ENCODE measurements at regions not wholly inside any gene's neighbourhood (a gene's known extent, or its start where the extent isn't known, plus 50 kb on each side); places are given as distances from the start of the nearest gene placed in this dataset.
"Not testable (repeated sequence)": the region's sequence is repeated elsewhere in the genome, so short reads cannot be mapped to it uniquely, and the experiment has no call there.

DNA sequence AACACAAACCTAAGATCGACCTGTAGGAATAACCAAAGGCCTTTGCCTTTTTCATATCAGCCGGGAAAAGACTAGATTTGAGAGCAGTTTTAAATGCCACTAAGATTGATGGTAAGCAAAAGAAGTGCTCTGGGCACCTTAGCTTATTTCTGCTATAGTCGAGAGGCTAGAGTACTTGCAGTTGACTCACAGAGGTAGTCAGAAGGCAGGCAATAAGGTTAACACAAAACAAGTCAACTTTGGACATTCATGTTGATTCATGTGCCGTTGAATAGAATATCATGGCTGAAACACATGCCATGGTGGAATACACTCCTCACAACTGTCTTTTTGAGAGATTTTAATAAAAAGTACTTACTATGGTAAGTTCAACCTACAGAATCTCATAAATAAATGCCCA is 507.6 kb downstream of the ZEB2 start:
- no peak for TF ChIP-seq POLR2AphosphoS5 (IDR thresholded peaks at IDR 0.05; ENCODE audit: low read depth, low read length)
- TF ChIP-seq TAF1 (IDR thresholded peaks at IDR 0.05; ENCODE audit: borderline replicate concordance, low read depth, low read length): no peak
- no peak for TF ChIP-seq POLR2A (IDR thresholded peaks at IDR 0.05; ENCODE audit: low read depth, low read length)
- DNase-seq (ENCODE audit: insufficient read length): no peak
- FAIRE-seq: peak; percentile 24

GRCh38 chr2:144011553-144011952 is 508.4 kb downstream of the ZEB2 start:
- FAIRE-seq (no peak), DNase-seq (ENCODE audit: insufficient read length) (no peak)
- TF ChIP-seq TAF1 (IDR thresholded peaks at IDR 0.05; ENCODE audit: borderline replicate concordance, low read depth, low read length) (no peak), POLR2AphosphoS5 (IDR thresholded peaks at IDR 0.05; ENCODE audit: low read depth, low read length) (no peak), POLR2A (IDR thresholded peaks at IDR 0.05; ENCODE audit: low read depth, low read length) (no peak)

DNA sequence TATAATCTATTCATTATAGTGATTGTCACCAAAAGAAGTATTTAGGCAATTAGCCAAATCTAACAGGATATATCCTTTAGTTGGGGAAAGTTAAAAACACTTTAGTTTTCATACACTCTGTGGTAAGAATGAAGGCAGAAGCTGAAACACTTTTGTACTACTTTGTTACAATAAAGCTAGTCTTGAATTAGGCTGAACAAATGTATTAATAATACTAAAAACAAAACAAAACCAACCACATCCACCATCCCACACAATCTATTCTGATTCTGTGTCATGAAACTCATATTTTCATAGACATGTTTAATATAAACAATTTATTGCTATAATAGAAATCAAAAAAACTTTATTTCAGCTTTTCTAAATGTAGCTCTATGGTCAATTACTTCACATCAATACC is 508.8 kb downstream of the ZEB2 start:
- DNase-seq (ENCODE audit: insufficient read length) (no peak), FAIRE-seq (no peak)
- no peak for TF ChIP-seq POLR2A (IDR thresholded peaks at IDR 0.05; ENCODE audit: low read depth, low read length)
- TF ChIP-seq TAF1 (IDR thresholded peaks at IDR 0.05; ENCODE audit: borderline replicate concordance, low read depth, low read length): no peak
- no peak for TF ChIP-seq POLR2AphosphoS5 (IDR thresholded peaks at IDR 0.05; ENCODE audit: low read depth, low read length)

DNA sequence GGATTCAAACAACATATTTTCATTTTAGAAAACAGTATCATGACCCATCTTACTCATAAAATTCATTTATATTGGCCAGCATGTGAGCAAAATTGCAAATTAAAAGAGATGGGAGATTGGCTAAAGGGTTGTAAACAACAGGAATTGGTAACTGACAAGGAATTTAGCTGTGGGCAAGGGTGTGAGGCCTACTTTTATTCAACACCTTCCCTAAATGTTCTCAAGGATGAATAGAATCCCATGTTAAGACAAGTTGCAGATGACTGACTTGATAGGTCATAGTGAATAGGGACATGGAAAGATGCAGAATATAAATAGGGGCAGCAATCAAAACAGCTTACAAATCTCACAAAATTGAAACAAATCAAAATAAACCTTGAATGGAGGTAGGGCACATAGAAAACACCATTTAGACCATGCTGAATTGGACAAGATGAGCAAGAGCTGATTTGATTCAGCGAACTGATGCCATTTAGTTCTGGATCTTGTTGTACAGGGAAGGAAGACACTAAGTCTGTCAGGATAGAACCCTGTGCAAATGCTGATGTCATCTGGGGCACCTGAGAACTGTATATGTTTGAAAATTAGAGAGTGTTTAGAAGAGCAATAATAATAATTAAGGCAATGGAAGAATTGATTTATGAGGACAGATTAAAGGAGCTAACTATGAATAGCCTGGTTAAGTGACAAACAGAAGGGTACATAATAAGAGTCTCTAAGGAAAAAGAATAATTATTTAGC is 509.7 kb downstream of the ZEB2 start:
- FAIRE-seq: no peak

DNA sequence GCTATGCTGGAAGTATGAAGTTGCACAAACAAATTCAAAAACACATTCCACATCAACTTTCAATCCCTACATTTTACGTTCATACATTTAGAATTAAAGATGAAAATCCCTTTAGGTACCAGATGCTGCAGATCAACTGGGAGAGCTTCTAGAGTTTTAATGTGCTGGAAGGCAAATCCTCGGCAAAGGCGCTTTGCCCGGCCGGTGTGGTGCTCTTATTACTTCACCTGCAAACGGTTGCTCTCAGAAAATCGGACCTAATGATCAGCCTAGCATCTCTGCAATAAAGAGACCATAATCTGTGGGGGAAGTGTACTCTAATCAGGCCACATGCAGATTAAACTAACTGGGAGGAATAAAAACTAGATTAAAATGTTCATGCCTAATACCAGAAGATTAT is 513.8 kb downstream of the ZEB2 start:
- TF ChIP-seq POLR2AphosphoS5 (IDR thresholded peaks at IDR 0.05; ENCODE audit: low read depth, low read length) (no peak), POLR2A (IDR thresholded peaks at IDR 0.05; ENCODE audit: low read depth, low read length) (no peak), TAF1 (IDR thresholded peaks at IDR 0.05; ENCODE audit: borderline replicate concordance, low read depth, low read length) (no peak)
- FAIRE-seq (no peak), DNase-seq (ENCODE audit: insufficient read length) (no peak)

More for the DNA sequence above, 509.7 kb downstream of the ZEB2 start:
- no peak for DNase-seq (ENCODE audit: insufficient read length)
- TF ChIP-seq POLR2A (IDR thresholded peaks at IDR 0.05; ENCODE audit: low read depth, low read length): no peak

- no peak for TF ChIP-seq POLR2A (IDR thresholded peaks at IDR 0.05; ENCODE audit: low read depth, low read length)
- TF ChIP-seq POLR2AphosphoS5 (IDR thresholded peaks at IDR 0.05; ENCODE audit: low read depth, low read length): no peak
- no peak for TF ChIP-seq TAF1 (IDR thresholded peaks at IDR 0.05; ENCODE audit: borderline replicate concordance, low read depth, low read length)
- FAIRE-seq (no peak), DNase-seq (ENCODE audit: insufficient read length) (no peak)
Observed at GRCh38 chr2:144004742-144005141, 515.2 kb downstream of the ZEB2 start.

DNA sequence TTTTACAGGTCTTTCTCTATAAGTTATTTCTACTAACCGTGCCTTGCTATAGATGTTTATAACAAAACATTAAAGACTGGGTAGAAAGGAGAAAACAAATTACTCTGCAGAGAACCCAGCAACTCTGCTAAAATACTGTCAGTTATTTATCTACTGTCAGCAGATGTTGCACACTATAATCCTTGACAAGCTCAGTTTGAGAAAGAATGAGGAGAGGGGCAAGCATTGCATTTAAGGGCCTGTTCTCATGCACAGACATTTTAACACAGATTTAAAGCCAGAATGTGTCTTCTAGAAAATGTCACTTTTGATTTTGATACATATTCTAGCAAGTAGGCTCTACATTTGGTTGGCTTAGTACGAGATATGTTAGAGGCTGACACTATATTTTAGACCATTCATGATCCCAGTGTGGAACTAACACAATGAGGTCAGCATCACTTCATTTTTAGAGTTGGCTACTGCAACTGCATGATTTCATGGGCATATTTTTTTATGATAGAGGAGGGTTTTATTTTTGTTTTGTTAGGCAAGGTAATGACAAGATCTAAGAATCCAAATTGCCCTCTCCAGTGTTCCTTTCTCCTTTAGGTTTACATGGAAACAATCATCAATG is 516.4 kb downstream of the ZEB2 start:
- TF ChIP-seq POLR2AphosphoS5 (IDR thresholded peaks at IDR 0.05; ENCODE audit: low read depth, low read length) (no peak), TAF1 (IDR thresholded peaks at IDR 0.05; ENCODE audit: borderline replicate concordance, low read depth, low read length) (no peak), POLR2A (IDR thresholded peaks at IDR 0.05; ENCODE audit: low read depth, low read length) (no peak)
- FAIRE-seq: no peak
- DNase-seq (ENCODE audit: insufficient read length): no peak

- no peak for DNase-seq (ENCODE audit: insufficient read length)
- no peak for FAIRE-seq
- TF ChIP-seq TAF1 (IDR thresholded peaks at IDR 0.05; ENCODE audit: borderline replicate concordance, low read depth, low read length): no peak
- no peak for TF ChIP-seq POLR2AphosphoS5 (IDR thresholded peaks at IDR 0.05; ENCODE audit: low read depth, low read length)
Observed at GRCh38 chr2:143996974-143997373, 522.9 kb downstream of the ZEB2 start.

DNA sequence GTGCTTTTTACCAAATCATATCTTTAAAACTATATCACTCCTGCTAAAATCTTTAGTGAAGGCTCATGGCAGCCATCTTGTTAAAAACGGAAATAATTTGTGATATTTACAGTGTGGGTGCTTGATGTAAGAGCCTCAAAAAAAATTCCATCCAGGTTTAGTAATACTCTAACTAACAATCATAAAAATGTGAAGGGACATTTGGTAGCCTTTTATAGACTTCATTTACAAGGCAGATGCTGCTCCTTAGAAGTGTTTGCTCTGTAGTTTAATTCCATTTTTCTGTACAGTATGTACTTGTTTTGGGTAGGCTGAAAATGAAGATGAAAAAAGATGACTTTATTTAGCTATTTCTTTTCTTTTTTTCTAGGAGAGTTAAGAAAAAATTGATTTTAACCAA is 525.0 kb downstream of the ZEB2 start:
- FAIRE-seq (no peak), DNase-seq (ENCODE audit: insufficient read length) (no peak)
- TF ChIP-seq TAF1 (IDR thresholded peaks at IDR 0.05; ENCODE audit: borderline replicate concordance, low read depth, low read length): no peak
- TF ChIP-seq POLR2A (IDR thresholded peaks at IDR 0.05; ENCODE audit: low read depth, low read length): no peak
- no peak for TF ChIP-seq POLR2AphosphoS5 (IDR thresholded peaks at IDR 0.05; ENCODE audit: low read depth, low read length)

DNA sequence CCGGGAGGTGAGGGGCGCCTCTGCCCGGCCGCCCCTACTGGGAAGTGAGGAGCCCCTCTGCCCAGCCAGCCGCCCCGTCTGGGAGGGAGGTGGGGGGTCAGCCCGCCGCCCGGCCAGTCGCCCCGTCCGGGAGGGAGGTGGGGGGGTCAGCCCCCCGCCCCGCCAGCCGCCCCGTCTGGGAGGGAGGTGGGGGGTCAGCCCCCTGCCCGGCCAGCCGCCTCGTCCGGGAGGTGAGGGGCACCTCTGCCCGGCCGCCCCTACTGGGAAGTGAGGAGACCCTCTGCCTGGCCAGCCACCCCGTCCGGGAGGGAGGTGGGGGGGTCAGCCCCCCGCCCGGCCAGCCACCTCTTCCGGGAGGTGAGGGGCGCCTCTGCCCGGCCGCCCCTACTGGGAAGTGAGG is 528.3 kb downstream of the ZEB2 start:
- not testable (repeated sequence) for FAIRE-seq; DNase-seq (ENCODE audit: insufficient read length)

DNA sequence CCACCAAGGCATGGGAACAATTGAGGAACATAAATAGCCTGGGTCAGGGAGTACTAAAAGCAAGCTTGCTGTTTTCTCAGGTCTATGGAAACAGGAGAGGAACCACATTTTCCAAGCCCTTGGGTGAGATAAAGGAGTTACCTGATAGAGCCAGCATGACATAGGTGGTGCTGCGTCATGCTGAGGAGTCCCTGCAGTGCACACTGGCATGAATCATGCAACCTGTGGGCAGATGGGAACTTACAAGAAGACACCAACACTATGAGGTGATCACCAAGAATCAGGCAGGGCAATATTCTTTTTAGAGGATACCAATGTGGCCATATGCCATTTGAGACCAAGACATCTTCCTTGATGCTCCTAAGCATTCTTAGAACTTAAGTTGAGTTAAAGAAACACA is 531.8 kb downstream of the ZEB2 start:
- DNase-seq (ENCODE audit: insufficient read length): no peak
- TF ChIP-seq POLR2A (IDR thresholded peaks at IDR 0.05; ENCODE audit: low read depth, low read length): no peak
- TF ChIP-seq POLR2AphosphoS5 (IDR thresholded peaks at IDR 0.05; ENCODE audit: low read depth, low read length): no peak
- no peak for TF ChIP-seq TAF1 (IDR thresholded peaks at IDR 0.05; ENCODE audit: borderline replicate concordance, low read depth, low read length)
- no peak for FAIRE-seq

- DNase-seq (ENCODE audit: insufficient read length) (no peak), FAIRE-seq (no peak)
- no peak for TF ChIP-seq TAF1 (IDR thresholded peaks at IDR 0.05; ENCODE audit: borderline replicate concordance, low read depth, low read length)
- TF ChIP-seq POLR2A (IDR thresholded peaks at IDR 0.05; ENCODE audit: low read depth, low read length): no peak
- no peak for TF ChIP-seq POLR2AphosphoS5 (IDR thresholded peaks at IDR 0.05; ENCODE audit: low read depth, low read length)
Observed at GRCh38 chr2:143981428-143981827, 538.5 kb downstream of the ZEB2 start.
